T-helper 1 cell (primary cell): ENCODE measurements at regions not wholly inside any gene's neighbourhood (a gene's known extent, or its start where the extent isn't known, plus 50 kb on each side); places are given as distances from the start of the nearest gene placed in this dataset.
"Not testable (repeated sequence)": the region's sequence is repeated elsewhere in the genome, so short reads cannot be mapped to it uniquely, and the experiment has no call there.

ENCODE experiments used
- DNase-seq, 5 donors: peaks; one replicate each; pipeline ENCODE4 v3.0.0-alpha.2; 2012 to 2020

DNA sequence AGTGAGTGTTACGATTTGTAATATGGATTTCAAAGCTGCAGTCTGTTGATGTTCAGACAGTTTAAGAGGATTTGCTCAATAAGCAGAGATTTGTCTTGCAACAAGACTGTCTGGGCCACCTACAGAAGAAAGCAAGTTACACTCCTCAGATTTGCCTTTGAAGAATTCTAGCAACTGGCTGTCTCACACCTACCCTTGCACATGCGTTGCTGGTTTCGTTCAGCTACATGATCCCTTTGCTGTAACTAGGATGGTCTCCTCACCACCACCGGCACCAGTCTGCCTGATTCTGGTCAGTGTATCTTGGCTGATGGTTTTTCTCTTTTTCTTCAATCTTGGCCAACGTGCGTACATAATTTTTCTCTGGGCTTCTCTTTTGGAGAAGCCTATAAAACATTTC lies 172.7 kb upstream of the LCORL start:
- no peak for DNase-seq

DNA sequence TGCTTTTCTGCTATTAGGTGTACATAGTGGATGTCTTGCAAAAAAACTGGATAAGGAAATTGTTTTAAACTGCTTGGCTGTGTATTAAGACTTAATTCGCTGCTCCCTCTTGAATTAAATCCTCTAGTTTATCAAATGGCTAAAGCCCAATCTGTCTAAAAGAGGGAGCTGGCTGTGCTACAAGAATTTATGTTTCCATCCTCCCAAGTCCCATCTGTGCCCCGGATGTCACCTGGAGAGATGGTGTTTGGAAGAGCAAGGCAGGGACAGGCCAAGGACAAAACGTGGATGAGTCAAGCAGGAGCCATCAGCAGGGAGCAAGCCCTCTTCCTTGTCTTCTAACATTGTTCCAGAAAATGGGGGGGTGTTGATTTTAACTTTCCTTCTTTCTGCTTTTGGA lies 171.3 kb upstream of the LCORL start:
- DNase-seq = no peak

GRCh38 chr4:18185491-18185890 lies 163.9 kb upstream of the LCORL start:
- DNase-seq = no peak

- DNase-seq = no peak
Observed at GRCh38 chr4:18180892-18181291, 159.3 kb upstream of the LCORL start.

DNA sequence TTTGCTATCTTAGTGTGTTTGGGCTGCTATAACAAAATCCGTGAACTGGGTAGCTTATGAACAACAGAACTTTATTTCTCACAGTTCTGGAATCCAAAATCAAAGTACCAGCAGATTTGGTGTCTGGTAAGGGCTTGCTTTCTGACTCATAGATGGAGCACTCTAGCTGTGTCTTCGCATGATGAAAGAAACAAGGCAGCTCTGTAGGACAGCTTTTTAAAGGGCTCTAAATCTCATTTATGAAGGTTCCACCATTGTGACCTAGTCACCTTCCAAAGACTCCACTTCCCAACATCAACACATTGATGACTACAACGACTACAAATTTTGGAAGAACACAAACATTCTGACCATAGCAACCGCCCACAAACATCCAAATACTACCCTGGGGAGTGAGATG lies 158.6 kb upstream of the LCORL start:
- no peak for DNase-seq

DNA sequence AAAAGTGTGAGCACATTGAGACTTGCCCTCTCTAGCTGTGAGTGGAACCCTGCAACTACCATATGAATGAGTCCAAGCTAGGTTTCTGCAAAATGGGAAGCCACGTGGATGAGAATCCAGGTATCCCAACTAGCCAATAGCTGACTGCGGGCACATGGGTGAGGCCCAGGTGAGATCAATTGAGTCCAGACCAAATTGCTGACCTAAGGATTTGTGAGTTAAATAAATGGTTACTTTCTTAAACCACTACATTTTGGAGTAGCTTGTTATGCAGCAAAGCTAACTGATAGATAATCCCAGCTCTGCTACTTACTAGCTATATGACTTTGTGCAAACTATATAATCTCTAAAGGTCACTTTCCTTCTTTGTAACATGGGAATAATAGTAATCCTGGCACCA lies 150.3 kb upstream of the LCORL start:
- no peak for DNase-seq

- no peak for DNase-seq
Observed at GRCh38 chr4:18167831-18168230, 146.3 kb upstream of the LCORL start.

GRCh38 chr4:18166925-18167324 lies 145.4 kb upstream of the LCORL start:
- DNase-seq = no peak

DNA sequence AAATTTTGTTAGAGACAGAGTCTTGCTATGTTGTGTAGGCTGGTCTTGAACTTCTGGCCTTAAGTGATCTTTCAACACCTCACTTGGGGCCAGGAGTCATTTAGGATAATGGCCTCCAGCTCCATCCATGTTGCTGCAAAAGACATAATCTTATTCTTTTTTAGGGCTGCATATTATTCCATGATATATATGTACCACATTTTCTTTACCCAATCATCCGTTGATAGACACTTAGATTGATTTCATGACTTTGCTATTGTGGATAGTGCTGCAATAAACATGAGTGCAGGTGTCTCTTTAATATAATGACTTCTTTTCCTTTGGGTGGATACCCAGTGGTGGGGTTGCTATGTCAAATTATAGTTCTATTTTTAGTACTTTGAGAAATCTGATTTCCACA lies 140.9 kb upstream of the LCORL start:
- DNase-seq = no peak

- not testable (repeated sequence) for DNase-seq
Observed at GRCh38 chr4:18159117-18159912, 137.8 kb upstream of the LCORL start.

DNA sequence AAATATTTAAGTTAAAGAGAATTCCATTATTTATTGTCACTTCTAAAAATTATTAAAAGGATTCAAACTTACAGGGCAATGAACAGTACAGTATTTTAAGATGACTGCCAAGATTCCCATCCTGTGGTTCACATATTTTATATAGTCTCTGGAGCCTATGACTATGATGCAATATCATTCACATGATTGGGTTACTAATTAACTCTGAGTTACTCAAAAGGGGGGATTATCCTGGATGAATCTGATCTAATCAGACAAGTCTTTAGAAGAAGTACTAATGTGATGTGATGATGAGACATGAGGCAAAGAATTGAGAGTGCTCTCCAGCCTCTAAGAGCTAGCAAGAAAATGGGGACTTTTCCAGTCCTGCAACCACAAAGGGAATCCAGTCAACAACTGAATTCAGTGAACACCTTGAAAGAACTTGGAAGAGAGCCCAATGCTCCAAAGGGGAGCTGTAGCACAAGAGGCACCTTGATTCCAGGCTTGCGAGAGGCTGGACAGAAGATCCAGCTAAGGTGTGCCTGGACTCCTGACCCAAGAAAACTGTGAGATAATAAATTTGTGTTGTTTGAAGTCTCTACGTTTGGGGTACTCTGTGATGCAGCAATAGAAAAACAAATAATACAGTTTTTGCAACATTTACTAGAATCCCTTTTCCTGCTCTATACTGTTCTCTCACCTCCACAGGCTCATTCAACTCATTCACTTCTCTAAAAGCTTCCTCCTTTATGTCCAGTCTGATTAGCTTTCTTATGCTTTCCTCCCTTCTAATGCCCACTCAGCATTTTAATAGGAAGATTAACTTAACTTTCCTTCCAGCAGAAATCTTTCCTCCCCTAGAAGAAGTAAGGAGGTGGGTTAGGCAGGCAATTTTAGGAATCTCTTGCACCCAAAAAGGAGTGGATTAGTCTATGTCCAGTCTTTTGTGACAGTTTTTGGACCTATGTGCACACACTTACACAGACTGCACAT lies 133.8 kb upstream of the LCORL start:
- DNase-seq = no peak

GRCh38 chr4:18138076-18138665 lies 116.6 kb upstream of the LCORL start:
- DNase-seq = no peak

GRCh38 chr4:18134111-18134510 lies 112.6 kb upstream of the LCORL start:
- no peak for DNase-seq

GRCh38 chr4:18130256-18130655 lies 108.7 kb upstream of the LCORL start:
- DNase-seq = no peak

DNA sequence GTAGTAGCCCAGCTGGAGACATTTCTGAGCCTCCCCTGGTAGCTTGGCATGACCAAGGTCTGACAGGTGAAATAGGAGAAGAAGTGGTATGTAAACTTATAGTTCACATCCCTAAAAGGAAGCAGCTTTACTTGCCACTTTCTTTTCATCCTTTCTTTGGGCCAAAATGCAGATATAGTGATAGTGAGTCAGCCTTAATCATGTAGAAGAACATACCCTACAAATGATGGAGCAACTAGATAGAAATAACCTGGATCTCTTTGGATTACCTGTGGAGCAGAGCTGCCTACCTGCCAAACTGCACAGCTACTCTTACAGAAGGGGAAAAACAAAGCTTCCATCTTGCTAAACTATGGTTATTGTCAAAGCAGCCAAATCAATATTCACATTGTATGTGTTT lies 106.7 kb upstream of the LCORL start:
- DNase-seq = no peak

- no peak for DNase-seq
Observed at GRCh38 chr4:18127030-18127429, 105.5 kb upstream of the LCORL start.

DNA sequence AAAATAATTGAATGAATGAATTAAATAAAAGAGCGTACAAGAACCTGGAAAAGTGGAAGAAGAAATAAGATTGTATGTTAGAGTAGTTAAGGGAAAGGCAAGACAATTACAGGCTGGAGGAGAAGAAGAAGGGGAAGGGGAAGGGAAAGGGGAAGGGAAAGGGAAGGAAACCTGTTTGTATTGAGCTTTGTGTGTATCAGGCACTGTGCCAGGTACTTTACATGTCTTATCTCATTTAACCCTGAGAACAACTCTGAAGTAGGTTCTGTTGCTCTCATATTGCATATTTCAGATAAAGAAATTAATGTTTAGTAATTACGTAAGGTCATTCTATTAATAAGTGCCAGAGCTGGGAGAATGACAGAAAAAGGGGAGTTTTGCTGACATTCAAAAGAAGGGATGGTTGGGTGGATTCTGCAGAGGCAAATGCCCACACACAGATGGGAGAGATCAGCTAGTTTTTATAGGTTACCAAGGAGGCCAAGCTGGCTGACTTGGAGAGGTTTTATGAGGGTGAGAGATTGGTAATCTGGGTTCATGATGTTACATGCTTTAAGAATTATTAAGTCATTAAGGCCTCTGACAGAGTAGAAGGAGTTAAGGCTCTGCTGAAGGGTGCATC lies 92.3 kb upstream of the LCORL start:
- no peak for DNase-seq

- no peak for DNase-seq
Observed at GRCh38 chr4:18111081-18111480, 89.5 kb upstream of the LCORL start.

- DNase-seq = no peak
Observed at GRCh38 chr4:18110099-18110498, 88.5 kb upstream of the LCORL start.

DNA sequence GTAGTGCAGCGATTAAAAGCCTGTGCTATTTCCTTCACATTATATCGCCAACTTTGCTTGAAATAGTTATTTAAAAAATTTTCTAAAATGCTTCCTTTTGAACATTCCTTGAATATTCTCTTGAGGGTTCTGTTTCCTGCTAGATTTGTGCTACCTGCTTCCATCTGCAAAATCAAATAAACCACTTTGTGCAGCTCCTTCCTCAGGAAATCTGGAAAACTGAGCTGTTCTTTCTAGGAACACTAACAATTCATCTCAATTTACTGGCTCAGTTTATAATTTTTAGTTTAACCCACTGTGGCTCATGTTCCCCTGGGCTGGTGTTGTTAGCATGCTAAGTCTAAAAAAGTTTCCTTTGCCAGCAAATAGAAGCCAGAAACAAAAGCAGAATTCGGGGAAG lies 88.1 kb upstream of the LCORL start:
- no peak for DNase-seq

DNA sequence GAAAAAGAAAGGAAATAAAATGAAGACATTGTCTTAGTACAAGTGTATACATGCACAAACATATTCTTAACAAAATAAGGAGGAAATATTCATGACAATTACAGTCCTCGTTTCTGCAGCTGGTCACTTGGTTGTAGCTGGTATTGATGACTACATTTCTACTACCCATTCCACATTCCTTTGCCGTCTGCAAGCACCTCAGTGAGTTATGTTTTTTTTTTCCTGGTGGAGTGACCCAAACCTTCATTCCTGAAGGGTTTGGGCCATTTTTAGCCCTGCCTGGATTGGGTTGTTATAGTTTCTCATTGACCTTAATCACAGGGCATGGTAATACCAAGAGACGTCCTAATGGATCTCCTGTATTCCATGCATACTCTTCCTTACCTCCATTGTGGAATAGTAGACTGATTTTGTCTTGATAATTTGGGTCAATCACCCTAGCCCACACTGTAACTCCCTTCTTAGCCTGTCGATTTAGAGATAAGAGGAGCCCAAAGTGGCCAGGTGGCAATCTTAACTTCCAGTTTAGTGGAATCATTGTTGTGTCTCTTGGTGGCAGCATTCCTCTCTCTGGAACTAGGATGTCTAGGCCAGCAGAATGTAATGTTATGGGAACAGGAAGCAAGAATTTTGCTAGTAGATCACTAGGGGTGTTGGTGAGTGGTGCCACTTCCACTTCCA lies 86.4 kb upstream of the LCORL start:
- not testable (repeated sequence) for DNase-seq

GRCh38 chr4:18106620-18107019 lies 85.1 kb upstream of the LCORL start:
- no peak for DNase-seq
